ENCODE measurements at regions not wholly inside any gene's neighbourhood (a gene's known extent, or its start where the extent isn't known, plus 50 kb on each side); places are given as distances from the start of the nearest gene placed in this dataset.

- DNase-seq (ENCODE audit: low read depth in 4 of 4, low spot score in 2 of 4): no peak
Measured at GRCh38 chr17:14699574-14700185, 398.8 kb downstream of the HS3ST3B1 start.

GRCh38 chr17:14693382-14693781 lies 392.5 kb downstream of the HS3ST3B1 start:
- DNase-seq (ENCODE audit: low read depth in 4 of 4, low spot score in 2 of 4): no peak

- DNase-seq (ENCODE audit: low read depth in 4 of 4, low spot score in 2 of 4): no peak
Measured at GRCh38 chr17:14690704-14691103, 389.8 kb downstream of the HS3ST3B1 start.

GRCh38 chr17:14688134-14688533 lies 387.3 kb downstream of the HS3ST3B1 start:
- no peak for DNase-seq (ENCODE audit: low read depth in 4 of 4, low spot score in 2 of 4)

- DNase-seq (ENCODE audit: low read depth in 4 of 4, low spot score in 2 of 4): no peak
Measured at GRCh38 chr17:14672830-14673229, 371.9 kb downstream of the HS3ST3B1 start.

- DNase-seq (ENCODE audit: low read depth in 4 of 4, low spot score in 2 of 4): no peak
Measured at GRCh38 chr17:14670861-14671260, 370.0 kb downstream of the HS3ST3B1 start.

GRCh38 chr17:14664511-14664910 lies 363.6 kb downstream of the HS3ST3B1 start:
- no peak for DNase-seq (ENCODE audit: low read depth in 4 of 4, low spot score in 2 of 4)

GRCh38 chr17:14641117-14641516 lies 340.2 kb downstream of the HS3ST3B1 start:
- no peak for DNase-seq (ENCODE audit: low read depth in 4 of 4, low spot score in 2 of 4)

- no peak for DNase-seq (ENCODE audit: low read depth in 4 of 4, low spot score in 2 of 4)
Measured at GRCh38 chr17:14637260-14637659, 336.4 kb downstream of the HS3ST3B1 start.

- DNase-seq (ENCODE audit: low read depth in 4 of 4, low spot score in 2 of 4): no peak
Measured at GRCh38 chr17:14630621-14631020, 329.7 kb downstream of the HS3ST3B1 start.

- DNase-seq (ENCODE audit: low read depth in 4 of 4, low spot score in 2 of 4): no peak
Measured at GRCh38 chr17:14630046-14630445, 329.2 kb downstream of the HS3ST3B1 start.

GRCh38 chr17:14622615-14623101 lies 321.8 kb downstream of the HS3ST3B1 start:
- peak in 3 of 4 donors; percentile 15 to 26 (median 16) for DNase-seq (ENCODE audit: low read depth in 4 of 4, low spot score in 2 of 4)

GRCh38 chr17:14621826-14622614 lies 321.1 kb downstream of the HS3ST3B1 start:
- DNase-seq (ENCODE audit: low read depth in 4 of 4, low spot score in 2 of 4): no peak

- no peak for DNase-seq (ENCODE audit: low read depth in 4 of 4, low spot score in 2 of 4)
Measured at GRCh38 chr17:14619821-14620220, 318.9 kb downstream of the HS3ST3B1 start.

- DNase-seq (ENCODE audit: low read depth in 4 of 4, low spot score in 2 of 4): no peak
Measured at GRCh38 chr17:14616528-14616927, 315.6 kb downstream of the HS3ST3B1 start.

- DNase-seq (ENCODE audit: low read depth in 4 of 4, low spot score in 2 of 4): no peak
Measured at GRCh38 chr17:14605267-14605599, 304.4 kb downstream of the HS3ST3B1 start.

- no peak for DNase-seq (ENCODE audit: low read depth in 4 of 4, low spot score in 2 of 4)
Measured at GRCh38 chr17:14604591-14605266, 303.8 kb downstream of the HS3ST3B1 start.

GRCh38 chr17:14596224-14596623 lies 295.3 kb downstream of the HS3ST3B1 start:
- no peak for DNase-seq (ENCODE audit: low read depth in 4 of 4, low spot score in 2 of 4)

- DNase-seq (ENCODE audit: low read depth in 4 of 4, low spot score in 2 of 4): no peak
Measured at GRCh38 chr17:14595656-14596055, 294.8 kb downstream of the HS3ST3B1 start.

GRCh38 chr17:14594690-14595089 lies 293.8 kb downstream of the HS3ST3B1 start:
- DNase-seq (ENCODE audit: low read depth in 4 of 4, low spot score in 2 of 4): no peak

GRCh38 chr17:14593956-14594355 lies 293.1 kb downstream of the HS3ST3B1 start:
- DNase-seq (ENCODE audit: low read depth in 4 of 4, low spot score in 2 of 4): no peak
